CD4-positive, alpha-beta T cell (primary cell): ENCODE measurements at regions not wholly inside any gene's neighbourhood (a gene's known extent, or its start where the extent isn't known, plus 50 kb on each side); places are given as distances from the start of the nearest gene placed in this dataset.

Experiments used
- ATAC-seq: fragments of 200-7000 bp; cut with Tn5 transposase; one replicate; pipeline ENCODE4 v1.10.0; 2022; ENCODE audit warnings: mild to moderate bottlenecking; ENCODE audit not compliant: poor library complexity
- CTCF ChIA-PET: fragments of 350-600 bp; sonication (Branson Sonifier 250); formaldehyde crosslinking; loops from one replicate; lab custom pipeline; 2021; ENCODE audit warnings: antibody characterized with exemption, inconsistent platforms; lab: Charles Lee
- POLR2A ChIA-PET: fragments of 350-600 bp; sonication (Branson Sonifier 250); formaldehyde crosslinking; loops from one replicate; lab custom pipeline; 2021; ENCODE audit warnings: antibody characterized with exemption, inconsistent platforms; lab: Charles Lee
- DNase-seq, 14 experiments: peaks; one replicate each; pipeline ENCODE4 v3.0.0-alpha.2; 2013 to 2020; ENCODE audit warnings: mixed read lengths in 2 of 14
- H3K27ac ChIP-seq, 2 donors: one replicate each; pipeline versions ENCODE4 v1.5.1 to v1.7.0; 2013; ENCODE audit warnings: low read length in 2 of 2, low read depth in 1 of 2, mild to moderate bottlenecking in 1 of 2
- H3K27me3 ChIP-seq, 2 experiments: 1 replicate in 1 of 2; 2 replicates in 1 of 2; pipeline versions ENCODE4 v1.6.1 to v1.7.0; 2013; ENCODE audit warnings: low read length in 2 of 2, control low read depth in 1 of 2, mild to moderate bottlenecking in 1 of 2, moderate library complexity in 1 of 2; ENCODE audit not compliant: insufficient read depth in 2 of 2, control insufficient read depth in 1 of 2
- H3K36me3 ChIP-seq: one replicate; pipeline ENCODE4 v1.6.1; 2013; ENCODE audit warnings: low read length, control low read depth; ENCODE audit not compliant: insufficient read depth
- H3K4me1 ChIP-seq: one replicate; pipeline ENCODE4 v1.6.1; 2013; ENCODE audit warnings: low read length, control low read depth; ENCODE audit not compliant: insufficient read depth
- H3K4me3 ChIP-seq: one replicate; pipeline ENCODE4 v1.5.1; 2013; ENCODE audit warnings: mild to moderate bottlenecking, low read length, moderate library complexity
- H3K9me3 ChIP-seq, 2 experiments: 1 replicate in 1 of 2; 2 replicates in 1 of 2; pipeline versions ENCODE4 v1.6.1 to v1.7.0; 2013; ENCODE audit warnings: low read length in 2 of 2, mild to moderate bottlenecking in 2 of 2, control low read depth in 1 of 2, moderate library complexity in 1 of 2; ENCODE audit not compliant: control insufficient read depth in 1 of 2, insufficient read depth in 1 of 2
- H3K27ac Mint-ChIP-seq: one replicate; pipeline ENCODE4 v1.8.0; 2020; ENCODE audit warnings: mixed read lengths
- H3K27me3 Mint-ChIP-seq: one replicate; pipeline ENCODE4 v1.8.0; 2021; ENCODE audit warnings: mixed read lengths
- H3K36me3 Mint-ChIP-seq: one replicate; pipeline ENCODE4 v1.8.0; 2021; ENCODE audit warnings: low read depth, mixed read lengths
- H3K4me1 Mint-ChIP-seq: one replicate; pipeline ENCODE4 v1.8.0; 2021; ENCODE audit warnings: low read depth, mixed read lengths
- H3K4me3 Mint-ChIP-seq: one replicate; pipeline ENCODE4 v1.8.0; 2020; ENCODE audit warnings: mild to moderate bottlenecking, mixed read lengths
- H3K9me3 Mint-ChIP-seq: one replicate; pipeline ENCODE4 v1.8.0; 2020; ENCODE audit warnings: mixed read lengths
- CTCF ChIP-seq: fragments of 200-600 bp; IDR thresholded peaks from one replicate; pipeline ENCODE4 v1.8.0; 2022; ENCODE audit warnings: antibody characterized with exemption, mild to moderate bottlenecking
- intact Hi-C, 2 experiments: fragments of 100-400 bp; cut with DNase I in 1 of 2; cut with micrococcal nuclease in 1 of 2; formaldehyde crosslinking; loops; one replicate each; pipeline versions ENCODE4 v1.15.1 to v1.9.0; 2023 to 2025; cut with DNase I, micrococcal nuclease

DNA sequence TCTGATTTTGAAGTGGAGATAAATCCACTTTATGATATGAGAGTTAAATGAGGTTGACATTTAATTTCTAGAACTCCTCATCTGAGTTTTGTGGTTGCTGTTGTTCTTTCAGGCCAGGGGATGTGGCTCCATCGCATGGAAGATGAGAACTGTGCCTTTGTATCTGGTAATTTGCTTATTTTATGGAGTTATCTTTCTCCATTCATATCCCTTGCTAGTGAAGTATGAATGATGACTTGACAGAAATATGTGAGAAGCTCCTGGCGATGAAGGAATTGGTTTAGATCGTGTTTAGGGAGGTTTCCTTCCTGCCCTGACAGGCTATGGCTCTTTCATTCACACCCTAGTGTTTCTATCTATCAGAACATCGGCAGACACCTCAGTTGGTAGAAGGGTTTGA, 393.7 kb downstream of the ETS1 start:
- Histone ChIP-seq H3K27me3 (no peaks in the 10 kb centered on the region), H3K36me3 (no peaks in the 10 kb centered on the region), H3K9me3 (no peaks in the 10 kb centered on the region), H3K27ac (no peak overlapping the region), H3K4me3 (no peak overlapping the region), H3K4me1 (peaks cover 13% of the 10 kb centered on the region)
- no peak overlapping the region for H3K27ac Mint-ChIP-seq
- ChIA-PET CTCF (no interaction called here), POLR2A (interaction anchor here (1.0 kb wide), 1 partner anchor 78 kb away, joined by 3 read pairs; no protein-coding TSS in a partner anchor)
- intact Hi-C loops: no loop called here
- no peaks in the 10 kb centered on the region for H3K9me3 Mint-ChIP-seq
- H3K27me3 Mint-ChIP-seq: no peaks in the 10 kb centered on the region
- TF ChIP-seq CTCF: no peak
- no peaks in the 10 kb centered on the region for H3K36me3 Mint-ChIP-seq
- no peak for DNase-seq
- H3K4me3 Mint-ChIP-seq: no peak overlapping the region
- H3K4me1 Mint-ChIP-seq: peaks cover 43% of the 10 kb centered on the region
- ATAC-seq: no peak

DNA sequence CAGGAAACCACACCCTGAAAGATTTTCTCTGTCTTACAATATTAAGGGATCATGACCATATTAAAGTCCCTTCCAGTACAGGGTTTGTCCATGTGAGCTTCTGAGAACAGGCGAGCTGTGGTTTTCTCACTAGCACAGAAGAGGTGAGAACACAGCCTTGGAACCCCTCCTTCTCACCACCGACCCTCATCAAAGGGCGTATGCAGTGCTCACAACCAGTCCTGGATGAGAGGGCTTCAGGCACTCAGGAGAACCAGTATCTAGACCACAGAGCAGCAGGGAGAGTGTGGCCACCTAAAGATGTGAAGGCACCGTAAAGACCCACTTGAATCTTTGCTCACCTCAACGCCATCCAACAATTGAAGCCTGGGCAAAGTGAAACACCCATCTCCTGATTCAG, 397.0 kb downstream of the ETS1 start:
- DNase-seq (peak in 5 of 14 experiments; percentile 3 to 62 (median 33)), ATAC-seq (no peak)
- Histone ChIP-seq H3K36me3 (no peaks in the 10 kb centered on the region), H3K4me1 (peaks cover 11% of the 10 kb centered on the region), H3K27me3 (no peaks in the 10 kb centered on the region), H3K9me3 (no peaks in the 10 kb centered on the region), H3K27ac (no peak overlapping the region), H3K4me3 (no peak overlapping the region)
- ChIA-PET POLR2A (no interaction called here), CTCF (interaction anchor here (0.7 to 1.8 kb wide), 5 partner anchors 8 to 440 kb away, joined by 3 to 5 read pairs (median 4); no protein-coding TSS in a partner anchor)
- no peak for TF ChIP-seq CTCF
- Mint-ChIP-seq H3K27me3 (no peaks in the 10 kb centered on the region), H3K4me3 (peak overlapping the region; percentile 3), H3K36me3 (no peaks in the 10 kb centered on the region), H3K27ac (no peak overlapping the region), H3K9me3 (peaks cover 3% of the 10 kb centered on the region), H3K4me1 (peaks cover 36% of the 10 kb centered on the region)
- intact Hi-C loops: no loop called here

GRCh38 chr11:128189823-128190222, 397.5 kb downstream of the ETS1 start:
- H3K27ac ChIP-seq: no peak overlapping the region
- intact Hi-C loops: loop anchor here in 1 of 2 experiments (10.0 kb wide), 1 partner anchor 175 kb away; no protein-coding TSS in a partner anchor
- H3K27me3 Mint-ChIP-seq: no peaks in the 10 kb centered on the region
- peak in 1 of 14 experiments; percentile 14 for DNase-seq
- peaks cover 8% of the 10 kb centered on the region for H3K4me1 ChIP-seq
- H3K27ac Mint-ChIP-seq: no peak overlapping the region
- ATAC-seq: no peak
- ChIA-PET POLR2A (interaction anchor here (0.7 kb wide), 1 partner anchor 641 kb away, joined by 3 read pairs; no protein-coding TSS in a partner anchor), CTCF (interaction anchor here (0.7 kb wide), 1 partner anchor 439 kb away, joined by 3 read pairs; no protein-coding TSS in a partner anchor)
- H3K4me1 Mint-ChIP-seq: peaks cover 31% of the 10 kb centered on the region
- no peaks in the 10 kb centered on the region for H3K27me3 ChIP-seq
- H3K9me3 ChIP-seq: no peaks in the 10 kb centered on the region
- peaks cover 6% of the 10 kb centered on the region for H3K9me3 Mint-ChIP-seq
- no peaks in the 10 kb centered on the region for H3K36me3 ChIP-seq
- peak overlapping the region; percentile 3 for H3K4me3 Mint-ChIP-seq
- H3K36me3 Mint-ChIP-seq: no peaks in the 10 kb centered on the region
- no peak for TF ChIP-seq CTCF
- H3K4me3 ChIP-seq: no peak overlapping the region
